MM.1S (cell line): ENCODE measurements at regions not wholly inside any gene's neighbourhood (a gene's known extent, or its start where the extent isn't known, plus 50 kb on each side); places are given as distances from the start of the nearest gene placed in this dataset.
A peak's percentile ranks its signal among the peaks of the same experiment; 100 is the strongest.
"Not testable (repeated sequence)": the region's sequence is repeated elsewhere in the genome, so short reads cannot be mapped to it uniquely, and the experiment has no call there.

ENCODE experiments used
- DNase-seq: peaks from one replicate; pipeline ENCODE4 v3.0.0-alpha.2; 2015
- H2AFZ ChIP-seq: fragments of 300-600 bp; sonication (generic); 2 replicates; pipeline ENCODE4 v1.6.0; 2016; ENCODE audit warnings: antibody characterized with exemption, low read length
- H3F3A ChIP-seq: fragments of 300-600 bp; sonication (generic); 2 replicates; pipeline ENCODE4 v1.6.1; 2016; ENCODE audit warnings: mild to moderate bottlenecking, antibody characterized with exemption, low read length, moderate library complexity, mixed read lengths; ENCODE audit not compliant: insufficient read depth
- H3K27ac ChIP-seq: fragments of 300-600 bp; sonication (generic); 2 replicates; pipeline ENCODE4 v1.5.1; 2016; ENCODE audit warnings: mild to moderate bottlenecking, low read length
- H3K27me3 ChIP-seq: fragments of 300-600 bp; sonication (generic); replicated peaks from 2 replicates; pipeline ENCODE4 v1.6.0; 2016; ENCODE audit warnings: low read length; ENCODE audit not compliant: insufficient read depth
- H3K36me3 ChIP-seq: fragments of 300-600 bp; sonication (generic); replicated peaks from 2 replicates; pipeline ENCODE4 v1.6.1; 2016; ENCODE audit warnings: mild to moderate bottlenecking, low read length, mixed read lengths; ENCODE audit not compliant: insufficient read depth
- H3K4me1 ChIP-seq: fragments of 300-600 bp; sonication (generic); 2 replicates; pipeline ENCODE4 v1.6.1; 2016; ENCODE audit warnings: low read length, mixed read lengths
- H3K4me2 ChIP-seq: fragments of 300-600 bp; sonication (generic); 2 replicates; pipeline ENCODE4 v1.6.0; 2016; ENCODE audit warnings: low read depth, low read length
- H3K4me3 ChIP-seq: fragments of 300-600 bp; sonication (generic); 2 replicates; pipeline ENCODE4 v1.5.1; 2016; ENCODE audit warnings: low read length, mixed read lengths
- H3K79me2 ChIP-seq: fragments of 300-600 bp; sonication (generic); 2 replicates; pipeline ENCODE4 v1.6.1; 2016; ENCODE audit warnings: mixed run types, low read length, mixed read lengths
- H3K9ac ChIP-seq: fragments of 300-600 bp; sonication (generic); 2 replicates; pipeline ENCODE4 v1.6.1; 2016; ENCODE audit warnings: low read length, mixed read lengths
- H3K9me2 ChIP-seq: fragments of 300-600 bp; sonication (generic); replicated peaks from 2 replicates; pipeline ENCODE4 v1.6.1; 2016; ENCODE audit warnings: mild to moderate bottlenecking, low read length, mixed read lengths; ENCODE audit not compliant: insufficient read depth
- H3K9me3 ChIP-seq: fragments of 300-600 bp; sonication (generic); replicated peaks from 2 replicates; pipeline ENCODE4 v1.6.1; 2016; ENCODE audit warnings: mild to moderate bottlenecking, low read length, mixed read lengths; ENCODE audit not compliant: insufficient read depth
- H4K20me1 ChIP-seq: fragments of 300-600 bp; sonication (generic); 2 replicates; pipeline ENCODE4 v1.6.1; 2016; ENCODE audit warnings: mild to moderate bottlenecking, low read length, moderate library complexity, mixed read lengths; ENCODE audit not compliant: insufficient read depth
- CTCF ChIP-seq: fragments of 300-600 bp; sonication (generic); IDR thresholded peaks from 2 replicates; pipeline ENCODE4 v1.5.1; 2016; ENCODE audit warnings: antibody characterized with exemption, low read length, mixed read lengths
- EZH2 ChIP-seq: fragments of 300-600 bp; sonication (generic); optimal IDR thresholded peaks from 2 replicates; pipeline ENCODE3; 2017; ENCODE audit warnings: low read depth, mild to moderate bottlenecking, antibody characterized with exemption, low read length, mixed read lengths
- EZH2phosphoT487 ChIP-seq: fragments of 300-600 bp; sonication (generic); IDR thresholded peaks from 2 replicates; pipeline ENCODE4 v1.6.1; 2018; ENCODE audit warnings: antibody characterized with exemption, low read length

GRCh38 chr10:4902571-4903011 is 60.6 kb upstream of the AKR1C1 start:
- Histone ChIP-seq H3K4me2 (0 out of 2 replicates have a peak overlapping the region, but pooled peaks have one; percentile 2), H3K27me3 (no peaks in the 10 kb centered on the region), H3K4me3 (no peak overlapping the region), H4K20me1 (no peaks in the 10 kb centered on the region), H3K9ac (no peak overlapping the region), H3K36me3 (no peaks in the 10 kb centered on the region), H3K9me3 (no peaks in the 10 kb centered on the region), H3K27ac (no peak overlapping the region), H2AFZ (no peak overlapping the region), H3K9me2 (no peaks in the 10 kb centered on the region), H3K4me1 (no peaks in the 10 kb centered on the region), H3K79me2 (no peaks in the 10 kb centered on the region), H3F3A (no peaks in the 10 kb centered on the region)
- DNase-seq: no peak
- no peak for TF ChIP-seq EZH2
- TF ChIP-seq CTCF: no peak
- TF ChIP-seq EZH2phosphoT487: no peak

GRCh38 chr10:4903126-4903525 is 60.1 kb upstream of the AKR1C1 start:
- not testable (repeated sequence) for H3K4me1 ChIP-seq, H2AFZ ChIP-seq, H4K20me1 ChIP-seq, H3K9ac ChIP-seq, H3F3A ChIP-seq, H3K4me2 ChIP-seq, DNase-seq, H3K27me3 ChIP-seq, H3K27ac ChIP-seq, H3K36me3 ChIP-seq, H3K4me3 ChIP-seq, H3K79me2 ChIP-seq, H3K9me3 ChIP-seq, H3K9me2 ChIP-seq

- not testable (repeated sequence) for H3K27ac ChIP-seq, H3K9me3 ChIP-seq, DNase-seq, H3K36me3 ChIP-seq, H3K4me2 ChIP-seq, H2AFZ ChIP-seq, H3F3A ChIP-seq, H3K4me1 ChIP-seq, H3K4me3 ChIP-seq, H3K9me2 ChIP-seq, H3K27me3 ChIP-seq, H3K79me2 ChIP-seq, H4K20me1 ChIP-seq, H3K9ac ChIP-seq
These were observed 59.5 kb upstream of the AKR1C1 start for GRCh38 chr10:4903675-4904074.

- DNase-seq: no peak
- H3K4me2 ChIP-seq: no peak overlapping the region
- H3K9me2 ChIP-seq: no peaks in the 10 kb centered on the region
- no peaks in the 10 kb centered on the region for H4K20me1 ChIP-seq
- H3K36me3 ChIP-seq: no peaks in the 10 kb centered on the region
- H2AFZ ChIP-seq: no peak overlapping the region
- no peaks in the 10 kb centered on the region for H3K9me3 ChIP-seq
- H3K4me3 ChIP-seq: no peak overlapping the region
- H3K27me3 ChIP-seq: no peaks in the 10 kb centered on the region
- no peaks in the 10 kb centered on the region for H3K79me2 ChIP-seq
- no peaks in the 10 kb centered on the region for H3F3A ChIP-seq
- no peak overlapping the region for H3K27ac ChIP-seq
- no peak overlapping the region for H3K9ac ChIP-seq
- TF ChIP-seq EZH2phosphoT487 (no peak), CTCF (no peak), EZH2 (no peak)
- no peaks in the 10 kb centered on the region for H3K4me1 ChIP-seq
These were observed 54.1 kb upstream of the AKR1C1 start for GRCh38 chr10:4909118-4909517.
